ENCODE measurements at regions not wholly inside any gene's neighbourhood (a gene's known extent, or its start where the extent isn't known, plus 50 kb on each side); places are given as distances from the start of the nearest gene placed in this dataset.

- no peak for DNase-seq
Observed at GRCh38 chr4:165723051-165723795, 149.8 kb upstream of the TLL1 start.

- DNase-seq: no peak
Observed at GRCh38 chr4:165724786-165725185, 148.3 kb upstream of the TLL1 start.

GRCh38 chr4:165725352-165725751 lies 147.7 kb upstream of the TLL1 start:
- DNase-seq: no peak

- DNase-seq: no peak
Observed at GRCh38 chr4:165726831-165727230, 146.2 kb upstream of the TLL1 start.

- no peak for DNase-seq
Observed at GRCh38 chr4:165737309-165737972, 135.6 kb upstream of the TLL1 start.

GRCh38 chr4:165738571-165738970 lies 134.5 kb upstream of the TLL1 start:
- no peak for DNase-seq

- no peak for DNase-seq
Observed at GRCh38 chr4:165740911-165741310, 132.1 kb upstream of the TLL1 start.

GRCh38 chr4:165743422-165743821 lies 129.6 kb upstream of the TLL1 start:
- DNase-seq: no peak

GRCh38 chr4:165744370-165744769 lies 128.7 kb upstream of the TLL1 start:
- no peak for DNase-seq

- no peak for DNase-seq
Observed at GRCh38 chr4:165748321-165748720, 124.7 kb upstream of the TLL1 start.

GRCh38 chr4:165751882-165752281 lies 121.2 kb upstream of the TLL1 start:
- DNase-seq: no peak

GRCh38 chr4:165754664-165755063 lies 118.4 kb upstream of the TLL1 start:
- no peak for DNase-seq

GRCh38 chr4:165756836-165757235 lies 116.2 kb upstream of the TLL1 start:
- DNase-seq: no peak

GRCh38 chr4:165757451-165757850 lies 115.6 kb upstream of the TLL1 start:
- DNase-seq: no peak

GRCh38 chr4:165758086-165758485 lies 115.0 kb upstream of the TLL1 start:
- no peak for DNase-seq

- DNase-seq: no peak
Observed at GRCh38 chr4:165760182-165760581, 112.9 kb upstream of the TLL1 start.

- no peak for DNase-seq
Observed at GRCh38 chr4:165761963-165762362, 111.1 kb upstream of the TLL1 start.

GRCh38 chr4:165763640-165764039 lies 109.4 kb upstream of the TLL1 start:
- DNase-seq: no peak

GRCh38 chr4:165765053-165765452 lies 108.0 kb upstream of the TLL1 start:
- no peak for DNase-seq

- DNase-seq: no peak
Observed at GRCh38 chr4:165766018-165766417, 107.0 kb upstream of the TLL1 start.

GRCh38 chr4:165766976-165767375 lies 106.1 kb upstream of the TLL1 start:
- no peak for DNase-seq

- DNase-seq: no peak
Observed at GRCh38 chr4:165767671-165768070, 105.4 kb upstream of the TLL1 start.

- DNase-seq: no peak
Observed at GRCh38 chr4:165768281-165768680, 104.8 kb upstream of the TLL1 start.

GRCh38 chr4:165774326-165774725 lies 98.7 kb upstream of the TLL1 start:
- no peak for DNase-seq
